Fibroblast of mammary gland (primary cell): ENCODE measurements at regions not wholly inside any gene's neighbourhood (a gene's known extent, or its start where the extent isn't known, plus 50 kb on each side); places are given as distances from the start of the nearest gene placed in this dataset.

Experiments
- DNase-seq: peaks from one replicate; pipeline ENCODE4 v3.0.0-alpha.2; 2010; ENCODE audit warnings: low read depth
- H3K4me3 ChIP-seq: 2 replicates; pipeline ENCODE4 v1.5.1; 2011; ENCODE audit warnings: low read depth, mild to moderate bottlenecking, low read length, moderate library complexity; ENCODE audit not compliant: control insufficient read depth
- TF ChIP-seq, protein P1 (sequence below): conservative IDR thresholded peaks from 2 replicates; pipeline ENCODE4 v1.5.1; 2011; ENCODE audit warnings: low read depth, low read length, inconsistent platforms; ENCODE audit not compliant: control insufficient read depth, insufficient read depth

DNA sequence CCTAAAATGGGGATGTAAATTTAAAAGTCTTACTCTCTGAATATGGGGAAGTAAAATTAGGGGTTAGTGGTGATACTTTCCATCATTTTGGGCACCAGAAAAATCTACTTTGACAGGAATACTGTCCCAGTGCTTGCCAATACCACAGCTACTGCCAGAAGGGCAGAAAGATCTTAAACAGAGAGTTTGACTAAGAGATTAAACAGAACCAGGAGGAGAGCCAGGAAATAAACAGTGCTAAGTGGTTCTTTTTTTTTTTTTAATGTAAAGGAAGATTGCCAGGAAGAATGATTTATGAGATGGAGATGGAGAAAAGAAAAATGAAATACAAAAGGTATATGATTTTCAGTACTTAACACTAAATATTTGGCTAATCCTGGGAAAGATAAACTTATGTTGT lies 126.8 kb downstream of the RTL3 start:
- TF ChIP-seq, protein P1, sequence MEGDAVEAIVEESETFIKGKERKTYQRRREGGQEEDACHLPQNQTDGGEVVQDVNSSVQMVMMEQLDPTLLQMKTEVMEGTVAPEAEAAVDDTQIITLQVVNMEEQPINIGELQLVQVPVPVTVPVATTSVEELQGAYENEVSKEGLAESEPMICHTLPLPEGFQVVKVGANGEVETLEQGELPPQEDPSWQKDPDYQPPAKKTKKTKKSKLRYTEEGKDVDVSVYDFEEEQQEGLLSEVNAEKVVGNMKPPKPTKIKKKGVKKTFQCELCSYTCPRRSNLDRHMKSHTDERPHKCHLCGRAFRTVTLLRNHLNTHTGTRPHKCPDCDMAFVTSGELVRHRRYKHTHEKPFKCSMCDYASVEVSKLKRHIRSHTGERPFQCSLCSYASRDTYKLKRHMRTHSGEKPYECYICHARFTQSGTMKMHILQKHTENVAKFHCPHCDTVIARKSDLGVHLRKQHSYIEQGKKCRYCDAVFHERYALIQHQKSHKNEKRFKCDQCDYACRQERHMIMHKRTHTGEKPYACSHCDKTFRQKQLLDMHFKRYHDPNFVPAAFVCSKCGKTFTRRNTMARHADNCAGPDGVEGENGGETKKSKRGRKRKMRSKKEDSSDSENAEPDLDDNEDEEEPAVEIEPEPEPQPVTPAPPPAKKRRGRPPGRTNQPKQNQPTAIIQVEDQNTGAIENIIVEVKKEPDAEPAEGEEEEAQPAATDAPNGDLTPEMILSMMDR, result no peak

DNA sequence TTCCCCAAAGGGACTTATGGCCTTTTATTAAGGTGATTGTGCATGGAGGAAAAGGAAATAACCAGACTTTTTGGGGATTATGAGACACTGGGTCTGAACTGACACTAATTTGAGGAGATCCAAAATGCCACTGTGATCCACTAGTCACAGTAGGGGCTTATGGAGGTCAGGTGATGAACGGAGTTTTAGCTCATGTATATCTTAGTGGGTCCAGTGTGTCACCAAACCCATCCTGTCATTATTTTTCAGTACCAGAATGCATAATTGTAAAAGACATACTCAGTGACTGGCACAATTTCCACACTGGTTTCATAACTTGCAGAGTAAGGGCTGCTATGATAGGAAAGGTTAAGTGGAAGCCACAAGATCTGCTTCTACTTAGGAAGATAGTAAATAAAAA lies 131.3 kb downstream of the RTL3 start:
- TF ChIP-seq, protein P1, result no peak
- H3K4me3 ChIP-seq, result no peak overlapping the region
- DNase-seq, result peak; percentile 17

More for the DNA sequence above, 126.8 kb downstream of the RTL3 start:
- H3K4me3 ChIP-seq, result no peak overlapping the region
- DNase-seq, result peak; percentile 33

GRCh38 chrX:78527263-78527662 lies 131.9 kb downstream of the RTL3 start:
- peak; percentile 79 for DNase-seq
- TF ChIP-seq, protein P1, result no peak
- H3K4me3 ChIP-seq, result no peak overlapping the region

DNA sequence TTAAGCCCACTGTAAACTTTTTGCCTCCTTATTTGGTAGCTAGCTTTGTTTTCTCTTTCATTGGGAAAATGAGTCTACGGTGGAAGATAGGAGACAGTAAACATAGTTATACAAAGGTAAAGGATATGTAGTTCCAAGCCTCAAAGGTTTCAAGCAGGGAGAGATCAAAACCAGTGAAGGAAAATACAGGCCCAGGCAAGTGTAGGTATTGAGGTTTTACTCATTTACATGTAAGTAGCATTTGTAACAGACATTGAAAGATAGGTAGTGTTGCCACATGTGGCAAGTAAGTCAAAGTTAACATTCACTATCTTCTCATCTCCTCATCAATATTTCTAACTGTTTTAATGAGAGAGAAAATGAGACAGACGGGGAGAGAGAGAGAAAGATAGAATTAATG lies 136.5 kb downstream of the RTL3 start:
- H3K4me3 ChIP-seq, result no peak overlapping the region
- TF ChIP-seq, protein P1, result no peak
- no peak for DNase-seq

GRCh38 chrX:78517124-78517523 lies 142.0 kb downstream of the RTL3 start:
- no peak for DNase-seq
- TF ChIP-seq, protein P1, result no peak
- no peak overlapping the region for H3K4me3 ChIP-seq

DNA sequence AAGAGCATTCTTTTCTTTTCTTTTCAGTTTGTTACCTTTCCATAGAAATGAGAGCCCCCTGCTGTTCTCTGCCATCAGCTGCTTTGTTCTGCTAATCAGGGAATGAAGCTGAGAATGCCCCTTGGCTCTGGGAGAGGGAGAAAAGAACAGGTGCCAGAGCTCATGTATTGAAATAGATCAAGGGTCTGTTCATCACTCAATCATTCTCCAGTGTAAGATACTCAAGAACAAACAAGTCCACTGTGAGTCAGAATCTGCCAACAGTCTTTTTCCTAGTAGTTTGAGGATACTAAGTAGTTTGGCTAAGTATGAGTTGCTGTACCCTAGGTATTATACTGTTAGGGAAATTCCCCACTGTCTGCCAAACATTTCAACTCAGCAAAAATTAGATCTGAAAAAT lies 144.3 kb downstream of the RTL3 start:
- peak; percentile 3 for DNase-seq
- TF ChIP-seq, protein P1, result peak; percentile 14
- H3K4me3 ChIP-seq, result no peak overlapping the region
